Glutamatergic neuron (in vitro differentiated cells): ENCODE measurements at regions not wholly inside any gene's neighbourhood (a gene's known extent, or its start where the extent isn't known, plus 50 kb on each side); places are given as distances from the start of the nearest gene placed in this dataset.

Experiments used
- DNase-seq: peaks from one replicate; pipeline ENCODE4 v3.0.0; 2022
- H3K27ac Mint-ChIP-seq: one replicate; pipeline ENCODE4 v1.8.0; 2020; ENCODE audit warnings: mild to moderate bottlenecking, mixed read lengths, inconsistent platforms; ENCODE audit not compliant: unreplicated experiment
- H3K27me3 Mint-ChIP-seq: one replicate; pipeline ENCODE4 v1.8.0; 2020; ENCODE audit warnings: mild to moderate bottlenecking, moderate library complexity, mixed read lengths, inconsistent platforms; ENCODE audit not compliant: unreplicated experiment
- H3K36me3 Mint-ChIP-seq: one replicate; pipeline ENCODE4 v1.8.0; 2020; ENCODE audit warnings: mild to moderate bottlenecking, mixed read lengths, inconsistent platforms; ENCODE audit not compliant: unreplicated experiment
- H3K4me1 Mint-ChIP-seq: one replicate; pipeline ENCODE4 v1.8.0; 2020; ENCODE audit warnings: mild to moderate bottlenecking, low read depth, mixed read lengths, inconsistent platforms; ENCODE audit not compliant: unreplicated experiment
- H3K4me3 Mint-ChIP-seq: one replicate; pipeline ENCODE4 v1.8.0; 2020; ENCODE audit warnings: mild to moderate bottlenecking, mixed read lengths, inconsistent platforms; ENCODE audit not compliant: unreplicated experiment
- H3K9me3 Mint-ChIP-seq: one replicate; pipeline ENCODE4 v1.8.0; 2020; ENCODE audit warnings: mild to moderate bottlenecking, moderate library complexity, mixed read lengths, inconsistent platforms; ENCODE audit not compliant: unreplicated experiment
- CTCF ChIP-seq: fragments of 200-600 bp; sonication (generic); IDR thresholded peaks from one replicate; pipeline ENCODE4 v1.5.0; 2021; ENCODE audit not compliant: partially characterized antibody, unreplicated experiment

GRCh38 chr9:99637641-99638040 lies 184.0 kb upstream of the NR4A3 start:
- no peak overlapping the region for H3K27ac Mint-ChIP-seq
- H3K36me3 Mint-ChIP-seq = peaks cover 6% of the 10 kb centered on the region
- H3K4me3 Mint-ChIP-seq = no peak overlapping the region
- no peak for DNase-seq
- TF ChIP-seq CTCF = no peak
- H3K9me3 Mint-ChIP-seq = peaks cover 3% of the 10 kb centered on the region
- no peaks in the 10 kb centered on the region for H3K4me1 Mint-ChIP-seq
- no peaks in the 10 kb centered on the region for H3K27me3 Mint-ChIP-seq

- Mint-ChIP-seq H3K27ac (no peak overlapping the region), H3K4me3 (no peak overlapping the region), H3K4me1 (no peaks in the 10 kb centered on the region), H3K9me3 (peaks cover 3% of the 10 kb centered on the region), H3K27me3 (no peaks in the 10 kb centered on the region), H3K36me3 (peaks cover 6% of the 10 kb centered on the region)
- TF ChIP-seq CTCF = no peak
- DNase-seq = no peak
These were observed 182.7 kb upstream of the NR4A3 start for GRCh38 chr9:99638971-99639370.

GRCh38 chr9:99647604-99648003 lies 174.1 kb upstream of the NR4A3 start:
- no peak for DNase-seq
- peaks cover 10% of the 10 kb centered on the region for H3K36me3 Mint-ChIP-seq
- no peaks in the 10 kb centered on the region for H3K4me1 Mint-ChIP-seq
- no peak overlapping the region for H3K4me3 Mint-ChIP-seq
- peaks cover 4% of the 10 kb centered on the region for H3K9me3 Mint-ChIP-seq
- no peaks in the 10 kb centered on the region for H3K27me3 Mint-ChIP-seq
- no peak for TF ChIP-seq CTCF
- no peak overlapping the region for H3K27ac Mint-ChIP-seq

GRCh38 chr9:99650187-99650874 lies 171.4 kb upstream of the NR4A3 start:
- H3K4me3 Mint-ChIP-seq = no peak overlapping the region
- no peaks in the 10 kb centered on the region for H3K4me1 Mint-ChIP-seq
- no peaks in the 10 kb centered on the region for H3K27me3 Mint-ChIP-seq
- H3K27ac Mint-ChIP-seq = no peak overlapping the region
- H3K9me3 Mint-ChIP-seq = peaks cover 7% of the 10 kb centered on the region
- no peak for DNase-seq
- peaks cover 16% of the 10 kb centered on the region for H3K36me3 Mint-ChIP-seq
- no peak for TF ChIP-seq CTCF

GRCh38 chr9:99660191-99660636 lies 161.5 kb upstream of the NR4A3 start:
- peak overlapping the region; percentile 6 for H3K27ac Mint-ChIP-seq
- peaks cover 25% of the 10 kb centered on the region for H3K4me1 Mint-ChIP-seq
- H3K27me3 Mint-ChIP-seq = no peaks in the 10 kb centered on the region
- TF ChIP-seq CTCF = no peak
- no peak overlapping the region for H3K4me3 Mint-ChIP-seq
- DNase-seq = no peak
- H3K9me3 Mint-ChIP-seq = no peaks in the 10 kb centered on the region
- no peaks in the 10 kb centered on the region for H3K36me3 Mint-ChIP-seq
